ENCODE measurements at regions not wholly inside any gene's neighbourhood (a gene's known extent, or its start where the extent isn't known, plus 50 kb on each side); places are given as distances from the start of the nearest gene placed in this dataset.

DNA sequence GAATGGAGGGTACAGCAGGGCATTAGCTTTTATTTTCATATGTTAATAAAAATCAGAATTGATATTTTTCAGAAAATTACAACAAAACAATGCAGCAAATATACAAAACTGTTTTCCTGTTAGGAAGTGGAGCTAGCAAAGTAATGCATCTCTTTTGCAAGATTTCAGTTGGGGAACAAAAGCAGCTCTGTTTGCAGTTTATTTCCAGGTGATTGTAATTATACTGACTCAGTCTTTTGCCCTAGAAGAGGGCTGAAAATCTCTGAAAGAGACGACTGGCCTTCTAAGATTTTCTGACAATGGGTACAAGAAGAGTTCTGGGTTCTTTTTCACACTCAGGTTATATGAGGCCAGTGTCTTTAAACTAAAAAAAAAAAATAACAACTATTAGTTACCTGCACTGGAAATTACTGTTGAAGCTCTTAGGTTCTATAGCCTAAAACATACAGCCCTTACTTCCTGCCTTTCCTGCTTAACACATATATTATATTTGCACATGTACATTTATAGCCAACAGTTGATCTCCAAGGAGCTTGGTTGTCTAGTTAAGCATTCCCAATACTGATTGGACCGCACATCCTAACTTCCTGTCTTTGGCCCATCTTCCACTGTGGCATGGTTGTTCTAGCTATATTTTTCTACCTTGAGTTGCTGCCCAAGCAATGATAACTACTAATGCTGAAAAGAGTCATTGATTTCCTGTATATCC is 199.1 kb upstream of the KRR1 start:
- no peak overlapping the region for H3K4me3 ChIP-seq (ENCODE audit: insufficient read depth, low read depth, low read length)
- H3K27ac ChIP-seq (ENCODE audit: insufficient read depth, low read depth, low read length, poor library complexity, severe bottlenecking) = no peak overlapping the region
- peaks cover 5% of the 10 kb centered on the region for H3K4me1 ChIP-seq (ENCODE audit: control insufficient read depth, insufficient read depth, low read length)
- H3K36me3 ChIP-seq (ENCODE audit: control insufficient read depth, insufficient read depth, low read length) = no peaks in the 10 kb centered on the region
- H3K9me3 ChIP-seq (ENCODE audit: control insufficient read depth, low read length) = no peaks in the 10 kb centered on the region
- no peaks in the 10 kb centered on the region for H3K27me3 ChIP-seq (ENCODE audit: control insufficient read depth, insufficient read depth, low read length, poor library complexity, severe bottlenecking)
- WGBS, 2 experiments = 63 to 68% methylated on average over 2 of the region's 2 CpGs

DNA sequence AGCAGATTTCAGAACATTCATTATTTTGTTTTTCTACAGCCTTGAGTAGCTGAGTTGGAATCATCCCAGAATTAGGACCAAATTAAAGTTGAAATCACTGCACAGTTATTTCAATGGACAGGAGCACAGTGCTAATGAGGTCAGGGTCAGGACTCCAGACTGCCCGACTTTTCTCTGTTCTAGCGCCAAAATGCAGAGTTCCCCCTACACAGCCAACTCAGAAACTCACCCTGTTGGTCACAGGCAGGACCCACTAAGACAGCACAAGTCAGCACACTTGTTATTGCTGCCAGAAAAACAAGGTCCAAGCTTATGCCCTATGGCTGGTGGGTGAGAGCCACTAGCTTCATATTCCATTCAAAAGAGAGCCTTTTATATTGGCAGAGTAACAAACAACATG is 198.1 kb upstream of the KRR1 start:
- Histone ChIP-seq H3K36me3 (ENCODE audit: control insufficient read depth, insufficient read depth, low read length) (no peaks in the 10 kb centered on the region), H3K4me1 (ENCODE audit: control insufficient read depth, insufficient read depth, low read length) (peaks cover 5% of the 10 kb centered on the region), H3K9me3 (ENCODE audit: control insufficient read depth, low read length) (no peaks in the 10 kb centered on the region), H3K27ac (ENCODE audit: insufficient read depth, low read depth, low read length, poor library complexity, severe bottlenecking) (no peak overlapping the region), H3K27me3 (ENCODE audit: control insufficient read depth, insufficient read depth, low read length, poor library complexity, severe bottlenecking) (no peaks in the 10 kb centered on the region), H3K4me3 (ENCODE audit: insufficient read depth, low read depth, low read length) (no peak overlapping the region)
- 93 to 98% methylated on average over 2 of the region's 2 CpGs for WGBS, 2 experiments

DNA sequence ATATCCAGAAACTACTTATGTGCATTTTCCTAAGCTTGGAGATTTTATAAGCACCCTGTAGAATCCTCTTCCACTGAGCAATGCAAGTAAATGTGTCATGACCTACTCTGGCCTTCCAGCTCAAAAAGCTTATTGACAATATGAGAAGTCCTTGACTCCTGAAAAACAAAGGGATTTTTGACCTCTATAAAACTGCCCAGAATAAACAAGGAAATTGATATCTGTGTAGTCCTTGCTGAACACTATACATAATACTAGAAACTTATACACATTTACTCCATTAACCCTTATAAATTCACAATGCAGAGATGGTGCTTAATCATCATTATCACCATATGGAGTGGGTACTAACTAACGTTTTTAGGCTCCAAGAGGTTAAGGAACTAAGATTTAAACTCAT is 197.4 kb upstream of the KRR1 start:
- H3K36me3 ChIP-seq (ENCODE audit: control insufficient read depth, insufficient read depth, low read length) = no peaks in the 10 kb centered on the region
- no peaks in the 10 kb centered on the region for H3K27me3 ChIP-seq (ENCODE audit: control insufficient read depth, insufficient read depth, low read length, poor library complexity, severe bottlenecking)
- no peaks in the 10 kb centered on the region for H3K9me3 ChIP-seq (ENCODE audit: control insufficient read depth, low read length)
- H3K27ac ChIP-seq (ENCODE audit: insufficient read depth, low read depth, low read length, poor library complexity, severe bottlenecking) = no peak overlapping the region
- H3K4me1 ChIP-seq (ENCODE audit: control insufficient read depth, insufficient read depth, low read length) = peaks cover 5% of the 10 kb centered on the region
- WGBS, 2 experiments = 55 to 85% methylated on average over 1 of the region's 1 CpG
- H3K4me3 ChIP-seq (ENCODE audit: insufficient read depth, low read depth, low read length) = no peak overlapping the region

DNA sequence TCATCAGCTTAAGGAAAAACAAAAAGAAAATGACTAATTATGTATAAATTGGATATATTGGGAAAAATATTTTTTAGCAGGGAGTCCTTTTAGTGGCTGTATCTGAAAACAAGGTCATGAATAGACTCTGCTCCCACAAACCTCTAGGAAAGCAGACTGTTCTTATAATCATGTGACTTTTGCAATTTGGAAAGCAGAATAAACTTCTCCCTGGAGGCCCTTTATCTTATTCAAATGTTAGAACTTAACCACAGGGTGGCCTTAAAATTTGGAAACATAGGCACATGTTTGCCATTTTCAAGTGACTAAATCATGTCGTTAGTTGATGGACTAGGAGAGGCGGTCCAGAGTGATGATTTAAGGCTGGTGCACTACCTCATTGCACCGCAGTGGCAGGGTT is 196.6 kb upstream of the KRR1 start:
- Histone ChIP-seq H3K9me3 (ENCODE audit: control insufficient read depth, low read length) (no peaks in the 10 kb centered on the region), H3K27ac (ENCODE audit: insufficient read depth, low read depth, low read length, poor library complexity, severe bottlenecking) (no peak overlapping the region), H3K4me3 (ENCODE audit: insufficient read depth, low read depth, low read length) (no peak overlapping the region), H3K4me1 (ENCODE audit: control insufficient read depth, insufficient read depth, low read length) (peaks cover 5% of the 10 kb centered on the region), H3K36me3 (ENCODE audit: control insufficient read depth, insufficient read depth, low read length) (no peaks in the 10 kb centered on the region), H3K27me3 (ENCODE audit: control insufficient read depth, insufficient read depth, low read length, poor library complexity, severe bottlenecking) (no peaks in the 10 kb centered on the region)
- 96 to 99% methylated on average over 3 of the region's 3 CpGs for WGBS, 2 experiments

DNA sequence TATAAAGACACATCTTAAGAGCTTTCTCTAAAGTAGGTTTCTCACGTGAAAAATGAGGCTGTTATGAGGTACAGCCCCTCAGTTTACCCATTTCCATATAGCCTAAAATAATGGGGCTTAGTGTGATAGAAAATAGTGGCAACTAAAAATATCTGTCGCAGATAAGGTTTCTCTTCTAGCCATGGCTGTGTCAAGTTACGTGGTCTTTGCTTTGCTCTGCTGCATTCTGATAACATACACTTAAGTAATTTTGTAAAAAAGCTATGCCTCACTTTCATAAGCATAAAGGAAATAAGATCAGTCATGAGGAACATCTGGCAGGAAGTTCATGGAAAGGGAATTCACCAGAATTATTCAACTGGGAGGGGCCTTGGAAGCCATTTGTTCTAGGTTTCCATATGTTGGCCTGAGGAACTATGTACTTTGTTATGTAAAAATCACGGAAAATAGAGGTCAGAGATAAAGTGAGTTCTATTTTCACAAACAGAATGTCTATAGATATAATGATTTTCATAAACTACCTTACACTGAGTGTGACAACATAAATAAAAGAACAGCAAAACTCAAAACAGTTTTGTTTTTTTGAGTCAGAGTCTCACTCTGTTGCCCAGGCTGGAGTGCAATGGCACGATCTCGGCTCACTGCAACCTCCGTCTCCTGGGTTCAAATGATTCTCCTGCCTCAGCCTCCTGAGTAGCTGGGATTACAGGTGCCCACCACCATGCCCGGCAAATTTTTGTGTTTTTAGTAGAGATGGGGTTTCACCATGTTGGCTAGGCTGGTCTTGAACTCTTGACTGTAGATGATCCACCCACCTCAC is 195.6 kb upstream of the KRR1 start:
- Histone ChIP-seq H3K9me3 (ENCODE audit: control insufficient read depth, low read length) (no peaks in the 10 kb centered on the region), H3K4me3 (ENCODE audit: insufficient read depth, low read depth, low read length) (no peak overlapping the region), H3K27ac (ENCODE audit: insufficient read depth, low read depth, low read length, poor library complexity, severe bottlenecking) (no peak overlapping the region), H3K27me3 (ENCODE audit: control insufficient read depth, insufficient read depth, low read length, poor library complexity, severe bottlenecking) (no peaks in the 10 kb centered on the region), H3K36me3 (ENCODE audit: control insufficient read depth, insufficient read depth, low read length) (no peaks in the 10 kb centered on the region), H3K4me1 (ENCODE audit: control insufficient read depth, insufficient read depth, low read length) (peaks cover 5% of the 10 kb centered on the region)
- 92% methylated on average over 6 to 8 of the region's 8 CpGs for WGBS, 2 experiments

DNA sequence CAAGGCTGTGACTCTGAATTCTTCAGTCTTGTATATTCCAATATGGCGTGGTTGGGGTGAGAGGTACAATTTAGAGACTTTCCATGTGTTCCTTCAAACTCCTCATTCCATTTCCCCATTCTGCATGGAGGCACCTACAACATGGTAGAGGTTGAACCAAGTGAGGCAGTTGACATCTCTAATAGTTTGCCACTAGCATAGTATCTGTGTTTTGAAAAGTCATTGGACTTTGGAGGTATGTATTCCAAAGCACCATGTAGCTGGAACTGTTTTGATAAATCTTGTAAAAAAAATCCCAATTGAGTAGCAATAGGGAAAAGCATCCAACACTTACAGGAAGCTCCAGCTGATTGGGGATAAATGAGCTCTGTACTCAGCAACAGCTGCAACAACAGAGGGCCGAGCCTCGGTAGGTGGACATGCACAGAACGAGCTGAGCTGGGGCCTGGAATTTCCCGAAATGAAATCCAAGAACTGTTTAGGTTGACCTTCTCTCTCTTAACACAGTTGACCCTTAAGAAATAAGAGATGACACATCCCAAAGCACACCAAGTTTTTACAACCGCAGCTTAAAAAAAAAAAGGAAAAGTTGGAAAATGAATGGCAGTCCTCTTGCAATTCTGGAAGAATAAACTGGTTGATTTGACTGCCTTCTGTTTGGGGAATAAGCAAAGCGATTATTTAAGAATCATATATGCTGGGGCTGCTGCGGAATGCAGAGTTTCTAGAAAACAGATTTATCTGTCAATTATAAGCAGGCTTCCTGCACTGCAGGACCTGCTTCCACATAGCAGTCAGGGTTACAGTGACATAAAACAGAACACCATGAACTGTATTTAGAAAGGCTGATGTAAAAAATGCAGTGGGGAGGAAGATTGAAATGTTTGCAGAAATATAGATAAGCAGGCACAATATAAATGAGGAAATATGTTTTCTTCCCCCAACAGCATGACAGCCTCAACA is 194.6 kb upstream of the KRR1 start:
- no peaks in the 10 kb centered on the region for H3K9me3 ChIP-seq (ENCODE audit: control insufficient read depth, low read length)
- no peak overlapping the region for H3K4me3 ChIP-seq (ENCODE audit: insufficient read depth, low read depth, low read length)
- no peaks in the 10 kb centered on the region for H3K36me3 ChIP-seq (ENCODE audit: control insufficient read depth, insufficient read depth, low read length)
- H3K27me3 ChIP-seq (ENCODE audit: control insufficient read depth, insufficient read depth, low read length, poor library complexity, severe bottlenecking) = no peaks in the 10 kb centered on the region
- no peak overlapping the region for H3K27ac ChIP-seq (ENCODE audit: insufficient read depth, low read depth, low read length, poor library complexity, severe bottlenecking)
- 78 to 81% methylated on average over 7 to 8 of the region's 8 CpGs for WGBS, 2 experiments
- H3K4me1 ChIP-seq (ENCODE audit: control insufficient read depth, insufficient read depth, low read length) = peaks cover 3% of the 10 kb centered on the region

DNA sequence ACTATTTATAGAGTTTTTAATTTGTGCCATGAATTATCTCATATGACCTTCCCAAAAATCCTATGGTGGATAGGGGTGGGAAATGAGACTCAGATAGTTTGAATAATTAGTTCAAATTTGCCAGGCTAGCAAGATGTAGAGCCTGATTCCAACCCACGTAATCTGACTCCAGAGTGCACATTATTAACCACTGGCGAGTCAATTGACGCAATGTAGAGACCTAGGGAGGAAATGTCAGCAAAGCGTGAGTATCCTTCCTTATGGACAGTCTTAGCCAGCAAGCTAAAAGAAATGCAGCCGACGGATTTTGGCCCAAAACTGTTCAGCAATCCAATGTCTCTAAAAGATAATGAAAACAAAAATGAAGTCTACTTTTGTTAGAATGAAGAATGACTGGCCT is 193.3 kb upstream of the KRR1 start:
- no peak overlapping the region for H3K27ac ChIP-seq (ENCODE audit: insufficient read depth, low read depth, low read length, poor library complexity, severe bottlenecking)
- H3K9me3 ChIP-seq (ENCODE audit: control insufficient read depth, low read length) = no peaks in the 10 kb centered on the region
- H3K4me1 ChIP-seq (ENCODE audit: control insufficient read depth, insufficient read depth, low read length) = no peaks in the 10 kb centered on the region
- 88 to 94% methylated on average over 6 of the region's 6 CpGs for whole genome bisulfite sequencing, 2 experiments
- H3K27me3 ChIP-seq (ENCODE audit: control insufficient read depth, insufficient read depth, low read length, poor library complexity, severe bottlenecking) = no peaks in the 10 kb centered on the region
- H3K4me3 ChIP-seq (ENCODE audit: insufficient read depth, low read depth, low read length) = no peak overlapping the region
- no peaks in the 10 kb centered on the region for H3K36me3 ChIP-seq (ENCODE audit: control insufficient read depth, insufficient read depth, low read length)

DNA sequence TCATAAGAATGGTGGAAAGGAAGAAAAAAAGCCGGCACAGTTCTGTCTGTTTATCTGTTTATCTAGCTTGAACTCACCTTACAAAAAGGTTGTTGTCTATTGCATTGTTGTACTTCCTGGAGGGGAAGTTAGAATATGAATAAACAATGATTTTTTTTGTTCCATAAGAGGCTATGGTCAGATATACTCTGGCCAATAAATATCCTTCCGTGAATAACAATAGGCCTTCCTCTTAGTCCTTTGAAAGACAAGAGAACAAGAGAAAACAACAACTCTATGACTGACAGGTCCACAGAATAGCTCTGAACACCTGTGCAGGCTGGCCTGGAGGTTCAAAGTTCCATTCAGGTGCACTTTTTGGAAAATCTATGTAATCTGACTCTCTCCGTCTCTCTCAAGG is 192.8 kb upstream of the KRR1 start:
- Histone ChIP-seq H3K4me3 (ENCODE audit: insufficient read depth, low read depth, low read length) (no peak overlapping the region), H3K36me3 (ENCODE audit: control insufficient read depth, insufficient read depth, low read length) (no peaks in the 10 kb centered on the region), H3K27me3 (ENCODE audit: control insufficient read depth, insufficient read depth, low read length, poor library complexity, severe bottlenecking) (no peaks in the 10 kb centered on the region), H3K27ac (ENCODE audit: insufficient read depth, low read depth, low read length, poor library complexity, severe bottlenecking) (no peak overlapping the region), H3K9me3 (ENCODE audit: control insufficient read depth, low read length) (no peaks in the 10 kb centered on the region), H3K4me1 (ENCODE audit: control insufficient read depth, insufficient read depth, low read length) (no peaks in the 10 kb centered on the region)
- 67 to 91% methylated on average over 2 of the region's 3 CpGs for WGBS, 2 experiments

DNA sequence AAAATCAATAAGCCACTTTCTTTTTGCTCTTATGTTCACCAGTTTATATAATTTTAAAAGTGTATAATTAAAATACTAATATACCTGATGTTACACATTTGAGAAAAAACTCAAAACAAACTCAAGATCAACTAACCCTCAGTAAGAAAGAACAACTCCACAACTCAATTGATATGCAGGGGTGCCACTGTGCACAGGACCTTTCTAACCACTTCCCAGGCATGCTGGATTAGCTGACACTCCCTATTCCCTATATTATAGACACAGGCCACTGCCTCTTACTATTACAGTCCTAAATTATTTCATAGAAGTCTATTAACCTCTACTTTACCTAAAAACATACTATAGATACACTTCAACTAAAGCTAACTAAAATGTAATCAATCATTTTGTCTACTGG is 191.7 kb upstream of the KRR1 start:
- Histone ChIP-seq H3K4me1 (ENCODE audit: control insufficient read depth, insufficient read depth, low read length) (no peaks in the 10 kb centered on the region), H3K36me3 (ENCODE audit: control insufficient read depth, insufficient read depth, low read length) (no peaks in the 10 kb centered on the region), H3K9me3 (ENCODE audit: control insufficient read depth, low read length) (no peaks in the 10 kb centered on the region), H3K27ac (ENCODE audit: insufficient read depth, low read depth, low read length, poor library complexity, severe bottlenecking) (no peak overlapping the region), H3K4me3 (ENCODE audit: insufficient read depth, low read depth, low read length) (no peak overlapping the region), H3K27me3 (ENCODE audit: control insufficient read depth, insufficient read depth, low read length, poor library complexity, severe bottlenecking) (no peaks in the 10 kb centered on the region)
